Brain microvascular endothelial cell (primary cell): ENCODE measurements at regions not wholly inside any gene's neighbourhood (a gene's known extent, or its start where the extent isn't known, plus 50 kb on each side); places are given as distances from the start of the nearest gene placed in this dataset.

Experiments
- DNase-seq: peaks from one replicate; pipeline ENCODE4 v3.0.0-alpha.2; 2020
- H3K27ac ChIP-seq: fragments of 250-450 bp; sonication (Bioruptor Pico); 2 replicates; pipeline ENCODE4 v1.5.1; 2020; ENCODE audit warnings: mild to moderate bottlenecking, moderate library complexity
- H3K27me3 ChIP-seq: fragments of 250-450 bp; sonication (Bioruptor Pico); replicated peaks from 2 replicates; pipeline ENCODE4 v1.5.1; 2020; ENCODE audit warnings: mild to moderate bottlenecking
- H3K36me3 ChIP-seq: fragments of 250-450 bp; sonication (Bioruptor Pico); replicated peaks from 2 replicates; pipeline ENCODE4 v1.5.1; 2020; ENCODE audit warnings: mild to moderate bottlenecking
- H3K4me3 ChIP-seq: 2 replicates; pipeline ENCODE4 v1.5.1; 2011; ENCODE audit warnings: low read depth, mild to moderate bottlenecking, control low read depth, low read length, moderate library complexity
- in situ Hi-C: cut with HindIII; loops from 2 replicates; pipeline ENCODE4 v1.10.0; 2017; ENCODE audit warnings: low sequenced_read_pairs, low pct_ligation_motif_present
- TF ChIP-seq, protein P1 (sequence below): IDR thresholded peaks from 2 replicates; pipeline ENCODE4 v1.5.1; 2011; ENCODE audit warnings: low read depth, mild to moderate bottlenecking, moderate library complexity, low read length, control low read depth, inconsistent platforms; ENCODE audit errors: missing control alignments

DNA sequence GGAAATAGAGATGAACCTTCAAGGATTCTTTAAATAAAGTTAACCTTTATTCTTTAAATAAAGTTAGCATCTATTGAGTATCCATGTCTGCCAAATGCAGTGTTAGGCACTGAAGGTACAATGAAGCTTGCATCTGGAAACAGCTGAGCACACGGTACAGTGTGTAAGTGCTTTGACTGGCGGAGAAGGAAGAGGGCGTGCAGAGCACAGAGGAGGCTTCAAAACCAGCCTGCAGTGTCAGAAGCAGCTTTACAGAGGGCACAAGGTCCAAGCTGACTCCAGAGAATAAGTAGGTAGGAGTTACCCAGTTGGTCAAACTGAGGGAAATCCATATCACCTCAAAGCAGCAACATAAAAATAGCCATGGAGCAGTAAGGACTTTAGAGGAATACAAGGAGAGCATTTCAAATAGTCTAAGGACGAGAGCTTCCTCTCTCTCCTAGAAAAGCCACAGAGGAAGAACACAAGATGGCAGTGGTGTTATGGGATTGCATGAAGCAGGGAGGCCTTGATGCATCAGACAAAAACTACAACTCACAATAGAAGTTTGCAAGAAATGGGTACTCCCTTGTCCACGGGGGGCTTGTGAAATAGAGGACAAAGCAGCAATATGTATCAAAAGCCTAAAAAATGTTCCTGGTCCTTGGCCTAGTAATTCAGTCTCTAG is 60.3 kb upstream of the PPP2R3A start:
- Histone ChIP-seq H3K4me3 (no peak overlapping the region), H3K36me3 (no peaks in the 10 kb centered on the region), H3K27ac (no peak overlapping the region), H3K27me3 (no peaks in the 10 kb centered on the region)
- no peak for DNase-seq
- in situ Hi-C loops, result no loop called here
- TF ChIP-seq, protein P1, sequence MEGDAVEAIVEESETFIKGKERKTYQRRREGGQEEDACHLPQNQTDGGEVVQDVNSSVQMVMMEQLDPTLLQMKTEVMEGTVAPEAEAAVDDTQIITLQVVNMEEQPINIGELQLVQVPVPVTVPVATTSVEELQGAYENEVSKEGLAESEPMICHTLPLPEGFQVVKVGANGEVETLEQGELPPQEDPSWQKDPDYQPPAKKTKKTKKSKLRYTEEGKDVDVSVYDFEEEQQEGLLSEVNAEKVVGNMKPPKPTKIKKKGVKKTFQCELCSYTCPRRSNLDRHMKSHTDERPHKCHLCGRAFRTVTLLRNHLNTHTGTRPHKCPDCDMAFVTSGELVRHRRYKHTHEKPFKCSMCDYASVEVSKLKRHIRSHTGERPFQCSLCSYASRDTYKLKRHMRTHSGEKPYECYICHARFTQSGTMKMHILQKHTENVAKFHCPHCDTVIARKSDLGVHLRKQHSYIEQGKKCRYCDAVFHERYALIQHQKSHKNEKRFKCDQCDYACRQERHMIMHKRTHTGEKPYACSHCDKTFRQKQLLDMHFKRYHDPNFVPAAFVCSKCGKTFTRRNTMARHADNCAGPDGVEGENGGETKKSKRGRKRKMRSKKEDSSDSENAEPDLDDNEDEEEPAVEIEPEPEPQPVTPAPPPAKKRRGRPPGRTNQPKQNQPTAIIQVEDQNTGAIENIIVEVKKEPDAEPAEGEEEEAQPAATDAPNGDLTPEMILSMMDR, result peak; percentile 46

DNA sequence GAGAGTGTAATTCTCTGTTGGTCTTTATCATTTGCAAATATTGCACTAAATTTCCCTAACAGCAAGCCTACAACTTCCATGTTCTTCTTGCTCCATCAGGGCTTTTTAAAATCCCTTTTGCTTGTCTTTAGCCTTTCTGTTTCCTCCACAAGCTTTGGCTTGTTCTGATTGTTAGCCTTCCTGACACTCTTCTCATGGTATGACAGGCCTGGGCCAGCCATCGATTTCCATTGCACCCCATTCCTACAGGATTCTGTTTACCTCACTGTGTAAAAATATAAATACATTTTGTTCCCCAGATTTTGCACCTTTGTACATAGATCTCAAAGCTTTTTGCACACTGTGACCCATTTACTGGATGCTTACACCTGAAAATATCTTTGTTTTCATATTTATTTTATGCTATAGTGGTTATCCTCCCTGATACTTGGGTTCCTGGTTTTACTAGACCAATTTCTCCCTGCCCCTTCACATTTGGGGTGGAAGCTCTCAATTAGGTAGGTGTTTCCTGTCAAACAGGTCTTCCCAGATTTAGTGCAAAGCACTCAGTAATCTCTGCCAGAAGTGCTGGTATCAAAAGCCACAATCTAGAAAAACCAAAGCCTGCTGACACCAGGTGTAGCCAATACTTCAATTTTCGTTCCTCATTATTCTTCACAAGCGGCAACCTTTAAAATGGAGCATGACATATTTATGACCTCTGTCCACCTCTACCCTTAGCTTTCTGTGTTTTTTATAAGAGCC is 57.9 kb upstream of the PPP2R3A start:
- in situ Hi-C loops, result no loop called here
- TF ChIP-seq, protein P1, result no peak
- Histone ChIP-seq H3K36me3 (no peaks in the 10 kb centered on the region), H3K27ac (no peak overlapping the region), H3K4me3 (no peak overlapping the region), H3K27me3 (no peaks in the 10 kb centered on the region)
- no peak for DNase-seq

DNA sequence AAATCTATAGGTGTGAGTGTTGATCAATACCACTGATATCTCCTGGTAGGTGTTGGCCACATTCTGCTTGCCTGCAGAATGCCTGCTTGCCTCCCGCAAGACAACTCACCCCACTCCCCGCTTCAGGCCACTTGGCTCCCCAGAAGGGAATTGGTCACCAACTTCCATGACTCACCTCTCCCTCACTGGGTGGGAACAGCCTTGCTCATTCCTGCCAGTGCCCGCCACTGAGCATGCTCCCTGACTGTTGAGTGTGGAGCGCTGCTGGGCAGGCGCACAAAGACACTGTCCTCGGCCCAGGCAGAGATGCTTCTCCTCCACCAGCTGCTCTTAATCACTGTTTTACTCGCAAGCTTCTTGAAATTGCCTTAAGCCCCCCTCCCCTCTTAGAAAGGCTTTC is 57.3 kb upstream of the PPP2R3A start:
- Histone ChIP-seq H3K27me3 (no peaks in the 10 kb centered on the region), H3K27ac (no peak overlapping the region), H3K4me3 (no peak overlapping the region), H3K36me3 (no peaks in the 10 kb centered on the region)
- no peak for DNase-seq
- TF ChIP-seq, protein P1, result no peak
- in situ Hi-C loops, result no loop called here

DNA sequence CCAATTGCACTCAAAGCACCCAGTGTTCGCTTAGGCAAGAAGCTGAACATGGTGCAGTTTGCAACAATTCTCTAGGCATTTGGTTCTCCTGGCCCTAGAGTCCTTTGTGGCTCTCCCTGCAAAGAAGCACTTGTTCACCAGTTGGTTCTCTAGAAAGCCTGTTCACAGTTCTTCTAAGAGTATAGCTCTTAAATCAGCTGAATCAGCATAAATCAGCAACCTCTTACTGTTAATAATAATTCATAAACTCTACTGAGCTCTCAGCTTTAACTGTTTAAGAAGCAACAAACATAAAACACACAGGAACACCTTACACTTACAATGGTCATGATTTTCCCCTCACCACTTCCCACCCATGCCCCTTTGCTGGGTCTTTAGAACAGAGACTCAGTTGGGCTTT is 56.8 kb upstream of the PPP2R3A start:
- in situ Hi-C loops, result no loop called here

DNA sequence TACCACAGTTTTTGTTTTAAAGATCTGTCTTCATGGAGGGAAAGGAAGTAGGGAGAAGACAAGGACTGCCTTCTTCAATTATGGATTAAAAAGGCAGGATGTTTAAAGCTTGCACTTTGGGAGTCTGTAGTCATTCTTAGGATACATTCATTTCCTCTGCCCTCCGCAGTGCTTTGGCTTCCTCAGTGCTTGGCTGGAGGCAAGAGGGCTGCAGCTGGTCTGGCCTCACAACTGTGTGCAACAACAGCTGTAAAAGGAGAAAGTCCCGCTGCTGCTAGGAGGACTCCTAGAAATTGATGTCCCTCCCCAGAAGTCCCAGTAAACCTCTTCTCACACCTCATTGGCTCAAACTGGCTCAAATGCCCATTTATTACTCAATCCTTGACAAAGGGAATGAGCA is 54.4 kb upstream of the PPP2R3A start:
- Histone ChIP-seq H3K27ac (no peak overlapping the region), H3K27me3 (no peaks in the 10 kb centered on the region), H3K4me3 (no peak overlapping the region), H3K36me3 (no peaks in the 10 kb centered on the region)
- in situ Hi-C loops, result no loop called here
- DNase-seq, result no peak
- TF ChIP-seq, protein P1, result no peak

More for the DNA sequence above, 56.8 kb upstream of the PPP2R3A start:
- Histone ChIP-seq H3K27ac (no peak overlapping the region), H3K36me3 (no peaks in the 10 kb centered on the region), H3K4me3 (no peak overlapping the region), H3K27me3 (no peaks in the 10 kb centered on the region)
- TF ChIP-seq, protein P1, result no peak
- no peak for DNase-seq

DNA sequence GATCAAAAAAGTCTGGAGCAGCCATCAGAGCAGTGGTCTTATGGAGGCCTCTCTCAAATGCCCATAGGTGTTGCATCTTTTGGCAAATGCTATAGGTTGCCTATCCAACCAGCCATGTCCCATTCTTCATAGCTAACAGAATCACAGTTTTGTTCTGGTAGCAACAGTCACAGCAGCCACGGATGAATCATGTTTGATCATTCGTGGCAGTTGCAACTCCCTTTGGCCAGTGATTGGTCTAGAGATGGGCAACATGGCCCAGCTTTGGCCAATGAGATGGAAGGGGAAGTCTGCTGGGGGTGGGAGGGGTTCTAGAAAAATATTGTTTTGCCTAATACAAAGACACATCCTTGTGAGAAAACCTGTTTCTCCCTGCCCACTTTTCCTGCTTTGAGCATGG is 50.3 kb upstream of the PPP2R3A start:
- Histone ChIP-seq H3K27ac (no peak overlapping the region), H3K27me3 (no peaks in the 10 kb centered on the region), H3K36me3 (no peaks in the 10 kb centered on the region), H3K4me3 (no peak overlapping the region)
- in situ Hi-C loops, result no loop called here
- DNase-seq, result no peak
- TF ChIP-seq, protein P1, result no peak
